ENCODE measurements at regions not wholly inside any gene's neighbourhood (a gene's known extent, or its start where the extent isn't known, plus 50 kb on each side); places are given as distances from the start of the nearest gene placed in this dataset.

- no peak for TF ChIP-seq CTCF (tag by site-specific recombination; IDR thresholded peaks at IDR 0.05)
- TF ChIP-seq PRDM1 (tag by site-specific recombination; IDR thresholded peaks at IDR 0.05), result no peak
- no peak for TF ChIP-seq ZNF133 (tag by site-specific recombination; IDR thresholded peaks at IDR 0.05)
- no peak for TF ChIP-seq ZNF169 (tag by site-specific recombination; IDR thresholded peaks at IDR 0.05)
- no peak for TF ChIP-seq HIC1 (tag by site-specific recombination; IDR thresholded peaks at IDR 0.05)
- TF ChIP-seq ZNF132 (tag by site-specific recombination; IDR thresholded peaks at IDR 0.05; ENCODE audit: borderline replicate concordance), result no peak
- TF ChIP-seq PRDM10 (tag by site-specific recombination; IDR thresholded peaks at IDR 0.05), result no peak
- no peak for TF ChIP-seq ZNF274 (IDR thresholded peaks at IDR 0.05; ENCODE audit: low read length)
- no peak for TF ChIP-seq ZNF274 (tag by site-specific recombination; IDR thresholded peaks at IDR 0.05; ENCODE audit: borderline replicate concordance)
- no peak for TF ChIP-seq ZNF843 (tag by site-specific recombination; IDR thresholded peaks at IDR 0.05)
- no peak for TF ChIP-seq ZNF785 (tag by site-specific recombination; IDR thresholded peaks at IDR 0.05)
- no peak for TF ChIP-seq ZNF214 (tag by site-specific recombination; IDR thresholded peaks at IDR 0.05; ENCODE audit: borderline replicate concordance)
- no peak for TF ChIP-seq SALL2 (tag by site-specific recombination; IDR thresholded peaks at IDR 0.05; ENCODE audit: borderline replicate concordance)
- TF ChIP-seq ZNF292 (tag by site-specific recombination; IDR thresholded peaks at IDR 0.05; ENCODE audit: borderline replicate concordance, low read depth), result no peak
- no peak for TF ChIP-seq ZBTB1 (tag by site-specific recombination; IDR thresholded peaks at IDR 0.05)
- TF ChIP-seq AEBP2 (tag by site-specific recombination; IDR thresholded peaks at IDR 0.05; ENCODE audit: borderline replicate concordance), result no peak
- no peak for TF ChIP-seq KLF1 (tag by site-specific recombination; IDR thresholded peaks at IDR 0.05)
- TF ChIP-seq ZNF600 (tag by site-specific recombination; IDR thresholded peaks at IDR 0.05), result no peak
- H3K36me3 ChIP-seq (ENCODE audit: control insufficient read depth in 2 of 2, insufficient read depth in 1 of 2, low read length in 2 of 2), result no peaks in the 10 kb centered on the region
- CTCF ChIA-PET, result no interaction called here
Measured at GRCh38 chr2:144598906-144599305, 79.0 kb upstream of the ZEB2 start.

More at GRCh38 chr2:144598906-144599305, 79.0 kb upstream of the ZEB2 start:
- POLR2A ChIA-PET, result no interaction called here
- Histone ChIP-seq H3K9me3 (ENCODE audit: control insufficient read depth, insufficient read depth, low read depth, low read length) (no peaks in the 10 kb centered on the region), H3K4me1 (ENCODE audit: control insufficient read depth, insufficient read depth, low read length) (no peaks in the 10 kb centered on the region), H3K27ac (ENCODE audit: extremely low read depth, low read depth, low read length) (no peak overlapping the region), H3K4me3 (ENCODE audit: low read depth, low read length) (no peak overlapping the region)

Measured in HEK293 (cell line).